HG03442 (cell line): ENCODE measurements at regions not wholly inside any gene's neighbourhood (a gene's known extent, or its start where the extent isn't known, plus 50 kb on each side); places are given as distances from the start of the nearest gene placed in this dataset.
"Not testable (repeated sequence)": the region's sequence is repeated elsewhere in the genome, so short reads cannot be mapped to it uniquely, and the experiment has no call there.

Source experiments
- ATAC-seq: cut with Tn5 transposase; IDR thresholded peaks from one replicate; pipeline ENCODE4 v1.9.1; 2021; ENCODE audit warnings: mild to moderate bottlenecking, moderate library complexity; ENCODE audit not compliant: unreplicated experiment

- ATAC-seq, result no peak
Measured at GRCh38 chr12:128078301-128078971, 188.5 kb upstream of the TMEM132C start.

GRCh38 chr12:128079446-128079845, 187.5 kb upstream of the TMEM132C start:
- no peak for ATAC-seq

- ATAC-seq, result no peak
Measured at GRCh38 chr12:128083132-128083729, 183.7 kb upstream of the TMEM132C start.

GRCh38 chr12:128088926-128089325, 178.0 kb upstream of the TMEM132C start:
- ATAC-seq, result no peak

GRCh38 chr12:128089961-128090360, 177.0 kb upstream of the TMEM132C start:
- no peak for ATAC-seq

GRCh38 chr12:128091101-128091720, 175.8 kb upstream of the TMEM132C start:
- no peak for ATAC-seq

- no peak for ATAC-seq
Measured at GRCh38 chr12:128091951-128092382, 175.0 kb upstream of the TMEM132C start.

DNA sequence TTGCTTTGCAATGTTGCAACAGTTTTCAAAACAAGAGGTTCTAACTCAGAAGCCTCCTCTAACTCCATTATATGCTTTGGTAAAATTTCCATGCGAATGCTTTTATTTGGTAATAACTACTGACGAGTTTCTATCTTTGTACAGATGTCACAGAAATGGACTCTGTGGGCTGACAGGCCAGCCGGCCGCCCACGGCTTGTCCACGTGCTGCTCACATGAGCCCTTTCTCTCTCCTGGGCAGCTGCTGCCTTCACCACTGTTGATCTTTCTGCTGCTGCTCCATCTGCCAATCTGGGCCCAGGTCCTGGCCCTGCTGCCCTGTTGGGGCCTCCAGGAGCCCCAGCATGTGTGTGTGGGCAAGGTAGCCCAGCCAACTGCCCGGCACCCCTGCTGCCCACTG, 168.2 kb upstream of the TMEM132C start:
- ATAC-seq, result no peak

GRCh38 chr12:128103152-128103551, 163.8 kb upstream of the TMEM132C start:
- ATAC-seq, result no peak

DNA sequence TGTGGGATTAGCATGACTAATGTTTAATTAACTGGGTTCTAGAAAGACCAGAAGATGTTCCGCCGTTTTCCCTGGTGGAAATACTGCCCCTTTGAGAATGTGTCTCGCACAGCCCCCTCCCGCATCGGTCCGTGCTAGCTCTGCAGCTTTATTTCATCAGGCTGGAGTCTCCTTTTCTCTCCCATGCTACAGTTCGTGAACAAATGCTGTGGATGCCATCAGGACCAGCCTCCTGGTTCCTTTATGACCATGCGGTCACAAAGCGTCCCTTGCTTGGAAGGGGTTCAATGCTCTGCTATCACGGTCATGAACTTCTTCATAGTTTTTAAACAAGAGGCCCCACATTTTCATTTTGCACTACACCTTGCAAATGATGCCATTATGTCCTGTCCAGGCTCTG, 157.7 kb upstream of the TMEM132C start:
- no peak for ATAC-seq

GRCh38 chr12:128109636-128110035, 157.3 kb upstream of the TMEM132C start:
- no peak for ATAC-seq

DNA sequence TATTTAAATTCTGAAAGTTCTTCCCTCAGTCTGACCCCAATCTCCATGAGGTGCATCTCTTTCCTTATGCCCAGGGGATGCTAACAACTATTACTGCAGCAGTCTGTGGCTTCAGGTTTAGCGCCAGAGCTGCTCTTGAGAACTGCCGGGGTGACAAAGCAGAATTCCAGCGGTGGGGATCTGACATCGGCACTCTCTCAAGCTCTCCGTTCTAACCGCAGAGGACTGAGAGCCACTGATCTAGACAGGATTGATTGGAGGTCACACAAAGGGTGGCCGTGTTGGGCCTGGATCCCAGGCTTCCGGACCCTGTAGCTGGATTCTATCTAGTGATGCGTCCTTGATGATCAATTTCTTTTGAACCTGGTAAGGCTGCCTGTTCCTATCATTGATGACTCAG, 155.6 kb upstream of the TMEM132C start:
- ATAC-seq, result no peak

DNA sequence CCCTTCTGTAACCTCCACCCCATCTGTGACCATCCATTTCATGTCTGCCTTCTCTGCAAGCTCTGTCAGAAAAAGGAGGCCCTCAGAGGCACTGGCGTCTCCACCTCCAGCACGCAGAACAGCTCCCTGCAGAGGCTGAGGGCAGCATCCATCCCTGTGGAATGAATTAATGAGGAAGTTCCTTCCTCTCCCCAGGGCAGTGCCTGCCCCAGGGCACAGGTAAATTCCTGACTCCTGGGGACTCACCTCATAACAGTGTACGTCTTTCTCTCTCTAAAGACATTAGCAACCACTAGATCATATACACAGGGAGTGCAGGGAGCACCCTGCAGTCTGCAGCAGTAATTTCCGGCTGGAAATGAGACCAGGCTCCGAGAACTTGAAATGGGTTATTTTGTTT, 155.0 kb upstream of the TMEM132C start:
- no peak for ATAC-seq

DNA sequence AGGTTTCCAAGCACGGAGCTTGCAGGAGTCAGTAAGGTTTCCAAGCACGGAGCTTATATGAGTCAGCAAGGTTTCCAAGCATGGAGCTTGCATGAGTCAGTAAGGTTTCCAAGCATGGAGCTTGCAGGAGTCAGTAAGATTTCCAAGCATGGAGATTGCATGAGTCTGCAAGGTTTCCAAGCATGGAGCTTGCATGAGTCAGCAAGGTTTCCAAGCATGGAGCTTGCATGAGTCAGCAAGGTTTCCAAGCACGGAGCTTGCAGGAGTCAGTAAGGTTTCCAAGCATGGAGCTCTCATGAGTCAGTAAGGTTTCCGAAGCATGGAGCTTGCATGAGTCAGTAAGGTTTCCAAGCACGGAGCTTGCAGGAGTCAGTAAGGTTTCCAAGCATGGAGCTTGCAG, 153.7 kb upstream of the TMEM132C start:
- ATAC-seq, result not testable (repeated sequence)

DNA sequence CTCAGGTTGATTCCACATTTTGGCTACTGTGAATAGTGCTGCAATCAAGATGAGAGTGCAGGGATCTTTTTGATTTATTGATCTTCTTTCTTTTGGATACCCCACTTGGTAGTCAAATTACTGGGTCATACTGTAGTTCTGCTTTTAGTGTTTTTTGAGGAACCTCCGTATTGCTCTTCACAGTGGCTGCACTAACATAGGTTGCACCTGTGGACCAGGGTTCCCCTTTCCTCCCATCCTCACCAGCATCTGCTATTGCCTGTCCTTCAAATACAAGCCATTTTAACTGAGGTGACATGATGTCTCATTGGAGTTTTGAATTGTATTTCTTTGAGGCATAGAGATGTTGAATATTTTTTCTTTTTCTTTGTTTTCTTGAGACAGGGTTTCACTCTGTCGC, 152.5 kb upstream of the TMEM132C start:
- ATAC-seq, result no peak

- no peak for ATAC-seq
Measured at GRCh38 chr12:128116537-128116936, 150.4 kb upstream of the TMEM132C start.

DNA sequence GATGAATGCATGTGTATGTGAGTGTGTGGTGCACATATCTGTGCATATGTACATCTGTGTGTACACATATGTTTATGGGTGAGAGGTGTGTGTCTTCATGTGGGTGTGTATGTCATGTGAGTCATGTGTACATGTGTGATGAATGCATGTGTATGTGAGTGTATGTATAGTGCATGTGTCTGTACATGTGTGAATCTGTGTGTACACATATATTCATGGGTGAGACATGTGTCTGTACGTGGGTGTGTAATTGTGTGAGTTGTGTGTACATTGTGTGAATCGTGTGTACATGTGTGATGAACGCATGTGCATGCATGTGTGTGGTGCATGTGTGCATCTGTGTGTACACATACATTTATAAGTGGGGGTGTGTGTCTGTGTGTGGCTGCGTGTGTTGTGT, 146.9 kb upstream of the TMEM132C start:
- ATAC-seq, result no peak

GRCh38 chr12:128121424-128121823, 145.5 kb upstream of the TMEM132C start:
- no peak for ATAC-seq

GRCh38 chr12:128123096-128123495, 143.9 kb upstream of the TMEM132C start:
- no peak for ATAC-seq

- ATAC-seq, result no peak
Measured at GRCh38 chr12:128131955-128132354, 135.0 kb upstream of the TMEM132C start.

GRCh38 chr12:128133321-128134073, 133.5 kb upstream of the TMEM132C start:
- ATAC-seq, result no peak

GRCh38 chr12:128137140-128137539, 129.8 kb upstream of the TMEM132C start:
- ATAC-seq, result peak; percentile 59
